ENCODE measurements at regions not wholly inside any gene's neighbourhood (a gene's known extent, or its start where the extent isn't known, plus 50 kb on each side); places are given as distances from the start of the nearest gene placed in this dataset.

DNA sequence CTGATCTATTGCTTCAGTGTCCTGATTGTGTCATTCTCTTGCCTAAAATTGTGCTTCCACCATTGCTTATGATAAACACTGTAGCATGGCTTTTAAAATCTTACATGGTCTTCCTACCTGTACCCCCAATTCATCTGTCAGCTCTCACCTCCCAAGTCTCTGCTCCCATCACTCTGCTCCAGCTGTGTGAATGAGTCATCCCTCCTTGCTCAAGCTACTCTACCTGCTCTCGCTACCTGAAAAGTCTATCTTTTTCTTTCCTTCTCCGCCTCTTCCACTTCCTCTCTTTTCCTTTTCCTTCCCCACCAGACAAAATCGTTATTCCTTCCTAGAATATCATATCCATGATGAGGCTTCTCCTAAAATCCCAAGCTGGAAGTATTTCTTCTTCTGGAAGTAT is 341.7 kb downstream of the PRELID2 start (continued):
- TF ChIP-seq, protein P1, sequence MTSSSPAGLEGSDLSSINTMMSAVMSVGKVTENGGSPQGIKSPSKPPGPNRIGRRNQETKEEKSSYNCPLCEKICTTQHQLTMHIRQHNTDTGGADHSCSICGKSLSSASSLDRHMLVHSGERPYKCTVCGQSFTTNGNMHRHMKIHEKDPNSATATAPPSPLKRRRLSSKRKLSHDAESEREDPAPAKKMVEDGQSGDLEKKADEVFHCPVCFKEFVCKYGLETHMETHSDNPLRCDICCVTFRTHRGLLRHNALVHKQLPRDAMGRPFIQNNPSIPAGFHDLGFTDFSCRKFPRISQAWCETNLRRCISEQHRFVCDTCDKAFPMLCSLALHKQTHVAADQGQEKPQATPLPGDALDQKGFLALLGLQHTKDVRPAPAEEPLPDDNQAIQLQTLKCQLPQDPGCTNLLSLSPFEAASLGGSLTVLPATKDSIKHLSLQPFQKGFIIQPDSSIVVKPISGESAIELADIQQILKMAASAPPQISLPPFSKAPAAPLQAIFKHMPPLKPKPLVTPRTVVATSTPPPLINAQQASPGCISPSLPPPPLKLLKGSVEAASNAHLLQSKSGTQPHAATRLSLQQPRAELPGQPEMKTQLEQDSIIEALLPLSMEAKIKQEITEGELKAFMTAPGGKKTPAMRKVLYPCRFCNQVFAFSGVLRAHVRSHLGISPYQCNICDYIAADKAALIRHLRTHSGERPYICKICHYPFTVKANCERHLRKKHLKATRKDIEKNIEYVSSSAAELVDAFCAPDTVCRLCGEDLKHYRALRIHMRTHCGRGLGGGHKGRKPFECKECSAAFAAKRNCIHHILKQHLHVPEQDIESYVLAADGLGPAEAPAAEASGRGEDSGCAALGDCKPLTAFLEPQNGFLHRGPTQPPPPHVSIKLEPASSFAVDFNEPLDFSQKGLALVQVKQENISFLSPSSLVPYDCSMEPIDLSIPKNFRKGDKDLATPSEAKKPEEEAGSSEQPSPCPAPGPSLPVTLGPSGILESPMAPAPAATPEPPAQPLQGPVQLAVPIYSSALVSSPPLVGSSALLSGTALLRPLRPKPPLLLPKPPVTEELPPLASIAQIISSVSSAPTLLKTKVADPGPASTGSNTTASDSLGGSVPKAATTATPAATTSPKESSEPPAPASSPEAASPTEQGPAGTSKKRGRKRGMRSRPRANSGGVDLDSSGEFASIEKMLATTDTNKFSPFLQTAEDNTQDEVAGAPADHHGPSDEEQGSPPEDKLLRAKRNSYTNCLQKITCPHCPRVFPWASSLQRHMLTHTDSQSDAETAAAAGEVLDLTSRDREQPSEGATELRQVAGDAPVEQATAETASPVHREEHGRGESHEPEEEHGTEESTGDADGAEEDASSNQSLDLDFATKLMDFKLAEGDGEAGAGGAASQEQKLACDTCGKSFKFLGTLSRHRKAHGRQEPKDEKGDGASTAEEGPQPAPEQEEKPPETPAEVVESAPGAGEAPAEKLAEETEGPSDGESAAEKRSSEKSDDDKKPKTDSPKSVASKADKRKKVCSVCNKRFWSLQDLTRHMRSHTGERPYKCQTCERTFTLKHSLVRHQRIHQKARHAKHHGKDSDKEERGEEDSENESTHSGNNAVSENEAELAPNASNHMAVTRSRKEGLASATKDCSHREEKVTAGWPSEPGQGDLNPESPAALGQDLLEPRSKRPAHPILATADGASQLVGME (CRISPR knock-in tag; IDR thresholded peaks at IDR 0.05), result no peak

DNA sequence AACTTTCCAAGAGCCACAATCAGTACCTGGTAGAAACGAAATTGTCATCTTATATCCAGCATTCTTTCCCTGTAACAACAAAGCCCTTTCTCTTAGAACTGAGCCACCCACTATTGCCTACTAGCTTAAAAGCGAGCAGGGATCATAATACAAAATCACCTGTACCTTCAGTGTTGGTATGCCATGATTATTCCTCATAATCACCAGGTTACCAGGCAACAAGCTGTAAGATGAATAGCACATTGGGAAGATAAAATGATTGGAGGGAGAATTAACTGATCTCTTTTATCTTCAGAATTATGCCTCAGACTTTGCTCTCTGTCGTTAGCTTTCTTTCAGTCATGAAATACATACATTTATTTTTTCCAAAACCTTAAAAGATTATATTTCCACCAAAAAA is 345.6 kb downstream of the PRELID2 start:
- no peaks in the 10 kb centered on the region for H4K20me1 ChIP-seq (replicated peaks; ENCODE audit: control insufficient read depth, insufficient read depth, low read length)
- in situ Hi-C loops (cut with MboI), result no loop called here

More for the DNA sequence above, 345.6 kb downstream of the PRELID2 start:
- Histone ChIP-seq H3K4me2 (ENCODE audit: insufficient read depth, low read length) (no peak overlapping the region), H3K27ac (ENCODE audit: extremely low read depth, low read depth, low read length) (no peak overlapping the region), H3K9ac (ENCODE audit: insufficient read depth in 1 of 2, low read depth in 2 of 2, low read length in 2 of 2) (no peak overlapping the region), H3K9me1 (ENCODE audit: control insufficient read depth, insufficient read depth, low read length) (no peaks in the 10 kb centered on the region), H2AFZ (ENCODE audit: low read depth, low read length) (no peak overlapping the region), H3K9me3 (replicated peaks; ENCODE audit: control insufficient read depth, insufficient read depth, low read depth, low read length) (no peaks in the 10 kb centered on the region), H3K4me1 (replicated peaks in 1 of 2; ENCODE audit: control insufficient read depth in 2 of 2, insufficient read depth in 2 of 2, low read length in 2 of 2) (no peaks in the 10 kb centered on the region), H3K27me3 (ENCODE audit: control insufficient read depth in 2 of 2, insufficient read depth in 2 of 2, low read length in 2 of 2) (no peaks in the 10 kb centered on the region), H3K4me3 (no peak overlapping the region), H3K36me3 (ENCODE audit: control insufficient read depth, insufficient read depth, low read length) (no peaks in the 10 kb centered on the region), H3K79me2 (ENCODE audit: control insufficient read depth, insufficient read depth, low read length) (no peaks in the 10 kb centered on the region)
- POLR2A ChIA-PET, result no interaction called here
- FAIRE-seq (no peak), DNase-seq (ENCODE audit: extremely low read depth in 1 of 4, low spot score in 3 of 4) (no peak), ATAC-seq (no peak)
- CTCF ChIA-PET (ENCODE audit: low intra/inter-chr PET ratio), result no interaction called here
- 4% methylated on average over 3 of the region's 3 CpGs for WGBS (ENCODE audit: insufficient coverage, low coverage, missing lambda C conversion rate)
- intact Hi-C loops (cut with micrococcal nuclease), result no loop called here
- BruUV-seq (replicated peaks), result no TSS peak
- TF ChIP-seq CBX1 (IDR thresholded peaks at IDR 0.05; ENCODE audit: low read depth), result no peak
- no peak for TF ChIP-seq ZNF232 (CRISPR knock-in tag; IDR thresholded peaks at IDR 0.05)
- no peak for TF ChIP-seq EP400 (IDR thresholded peaks at IDR 0.05)
- TF ChIP-seq GTF2E2 (tag; IDR thresholded peaks at IDR 0.05), result no peak
- TF ChIP-seq, protein P2, sequence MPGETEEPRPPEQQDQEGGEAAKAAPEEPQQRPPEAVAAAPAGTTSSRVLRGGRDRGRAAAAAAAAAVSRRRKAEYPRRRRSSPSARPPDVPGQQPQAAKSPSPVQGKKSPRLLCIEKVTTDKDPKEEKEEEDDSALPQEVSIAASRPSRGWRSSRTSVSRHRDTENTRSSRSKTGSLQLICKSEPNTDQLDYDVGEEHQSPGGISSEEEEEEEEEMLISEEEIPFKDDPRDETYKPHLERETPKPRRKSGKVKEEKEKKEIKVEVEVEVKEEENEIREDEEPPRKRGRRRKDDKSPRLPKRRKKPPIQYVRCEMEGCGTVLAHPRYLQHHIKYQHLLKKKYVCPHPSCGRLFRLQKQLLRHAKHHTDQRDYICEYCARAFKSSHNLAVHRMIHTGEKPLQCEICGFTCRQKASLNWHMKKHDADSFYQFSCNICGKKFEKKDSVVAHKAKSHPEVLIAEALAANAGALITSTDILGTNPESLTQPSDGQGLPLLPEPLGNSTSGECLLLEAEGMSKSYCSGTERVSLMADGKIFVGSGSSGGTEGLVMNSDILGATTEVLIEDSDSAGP (CRISPR knock-in tag; IDR thresholded peaks at IDR 0.05), result no peak
- TF ChIP-seq MCM2 (IDR thresholded peaks at IDR 0.05; ENCODE audit: low read depth), result no peak

All from K562 (cell line).